Stimulated activated CD8-positive, alpha-beta memory T cell treated with anti-CD3 and anti-CD28 coated beads, Interleukin-4, amount 100 ng/mL, for 48 hours (primary cell): ENCODE measurements at regions not wholly inside any gene's neighbourhood (a gene's known extent, or its start where the extent isn't known, plus 50 kb on each side); places are given as distances from the start of the nearest gene placed in this dataset.

Experiments used
- DNase-seq: peaks from one replicate; pipeline ENCODE4 v3.0.0-alpha.2; 2020

DNA sequence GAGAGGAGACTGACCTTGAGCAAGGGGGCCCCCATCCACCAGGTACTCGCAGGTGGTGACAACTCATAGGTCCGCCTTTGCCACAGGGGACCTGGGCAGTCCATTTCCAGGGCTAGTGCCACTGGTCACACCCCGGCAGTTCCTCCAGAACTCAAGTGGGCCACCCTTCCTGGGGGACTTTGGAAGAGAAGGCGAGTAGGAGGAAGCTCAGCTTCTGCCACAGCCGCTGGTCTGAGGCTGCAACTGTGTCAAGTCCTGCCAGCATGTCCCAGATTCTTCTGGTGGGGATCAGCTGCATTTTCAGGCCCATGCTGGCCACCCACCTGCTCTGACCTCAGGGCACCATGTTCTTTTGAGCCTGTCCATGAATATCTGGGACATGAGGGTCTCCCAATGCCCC lies 423.9 kb upstream of the MYT1L start:
- DNase-seq: no peak

DNA sequence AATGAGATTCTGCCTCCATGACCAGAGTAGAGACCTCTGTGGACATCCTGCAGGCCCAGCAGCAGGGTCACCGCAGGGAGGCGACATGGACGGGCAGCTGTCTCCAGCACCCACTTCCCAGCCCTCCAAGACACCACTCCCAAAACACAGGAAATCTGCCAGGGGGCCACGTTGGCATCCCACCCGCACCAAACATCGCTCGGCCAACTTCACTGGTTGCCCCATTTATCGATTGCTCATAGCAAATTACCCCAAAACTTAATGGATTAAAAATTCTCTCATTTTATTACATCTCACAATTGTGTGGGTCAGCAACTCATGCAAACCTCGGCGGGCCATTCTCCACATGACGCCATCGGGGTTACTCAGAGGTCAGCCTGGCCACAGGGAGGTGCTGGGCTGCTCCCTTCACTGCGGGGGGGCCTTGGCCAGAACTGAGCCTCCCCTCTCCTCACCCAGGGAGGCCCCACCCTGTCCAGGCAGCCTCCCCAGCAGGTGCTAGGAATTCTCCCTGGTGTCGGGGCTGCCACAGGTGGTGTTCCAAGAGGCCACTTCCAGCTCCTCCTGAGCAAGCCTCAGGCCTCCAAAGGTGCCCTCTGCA lies 420.7 kb upstream of the MYT1L start:
- no peak for DNase-seq

- no peak for DNase-seq
These were observed 420.0 kb upstream of the MYT1L start for GRCh38 chr2:2750867-2751714.

GRCh38 chr2:2749206-2749598 lies 418.1 kb upstream of the MYT1L start:
- DNase-seq: no peak

DNA sequence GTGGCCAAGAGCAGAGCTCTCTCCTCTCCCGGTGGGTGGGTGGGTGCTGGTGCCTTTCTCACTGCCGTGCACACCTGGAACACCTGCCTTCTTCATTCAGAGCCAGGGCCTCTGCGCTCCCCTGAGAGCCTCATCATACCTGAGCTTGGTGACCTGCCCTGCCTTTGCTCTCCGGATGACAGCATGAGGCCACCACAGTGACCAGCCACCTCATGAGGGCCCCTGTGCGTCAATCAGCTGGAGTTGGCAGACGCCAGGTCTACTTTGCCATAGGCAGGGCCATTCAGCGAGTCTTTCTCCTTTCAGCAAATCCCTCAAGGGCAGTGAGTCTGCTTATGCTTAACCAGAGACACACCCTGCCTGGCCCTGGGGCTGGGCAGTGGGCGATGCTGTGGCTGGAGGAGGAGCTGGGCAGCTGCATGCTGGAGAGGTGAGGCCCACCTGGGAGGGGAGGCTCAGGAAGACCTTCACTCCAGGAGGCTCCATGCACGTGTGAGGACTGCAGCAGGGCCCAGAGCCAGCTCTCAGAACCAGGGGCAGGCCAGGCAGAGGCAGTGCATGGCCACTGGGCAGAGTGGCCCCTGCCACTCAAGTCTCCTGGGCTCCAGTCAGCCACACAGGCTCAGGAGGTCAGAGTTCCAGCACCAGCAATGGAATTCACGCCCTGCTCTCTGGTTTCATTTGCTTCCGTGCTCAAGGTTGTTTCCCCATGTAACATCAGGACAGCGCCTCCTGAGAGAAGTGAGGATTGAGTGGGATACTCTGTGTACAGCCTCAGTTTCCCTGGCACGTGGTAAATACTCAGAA lies 417.5 kb upstream of the MYT1L start:
- no peak for DNase-seq

DNA sequence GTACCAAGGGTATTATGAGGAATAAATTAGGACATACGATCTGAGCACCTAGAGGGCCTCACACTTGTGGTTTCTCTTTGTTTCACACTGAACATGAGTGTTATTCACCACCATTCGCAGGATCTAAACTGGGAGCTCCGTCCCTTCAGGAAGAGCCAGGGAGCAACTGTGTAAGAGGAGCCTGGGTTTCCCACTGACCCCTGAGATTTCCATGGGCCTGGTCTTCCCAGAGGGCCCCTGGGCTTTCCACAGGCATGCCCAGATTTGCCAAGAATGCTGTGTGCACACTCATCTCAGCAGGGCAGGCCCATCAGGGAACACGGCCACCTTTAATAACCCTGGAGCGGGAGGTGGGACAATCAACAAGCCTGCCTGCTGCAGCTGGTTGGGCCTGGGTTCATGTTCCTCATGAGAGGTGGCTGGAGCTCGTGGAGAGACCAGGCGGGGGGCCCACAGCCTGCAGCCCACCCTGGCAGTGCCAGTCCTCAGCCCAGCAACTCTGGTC lies 416.8 kb upstream of the MYT1L start:
- DNase-seq: no peak

DNA sequence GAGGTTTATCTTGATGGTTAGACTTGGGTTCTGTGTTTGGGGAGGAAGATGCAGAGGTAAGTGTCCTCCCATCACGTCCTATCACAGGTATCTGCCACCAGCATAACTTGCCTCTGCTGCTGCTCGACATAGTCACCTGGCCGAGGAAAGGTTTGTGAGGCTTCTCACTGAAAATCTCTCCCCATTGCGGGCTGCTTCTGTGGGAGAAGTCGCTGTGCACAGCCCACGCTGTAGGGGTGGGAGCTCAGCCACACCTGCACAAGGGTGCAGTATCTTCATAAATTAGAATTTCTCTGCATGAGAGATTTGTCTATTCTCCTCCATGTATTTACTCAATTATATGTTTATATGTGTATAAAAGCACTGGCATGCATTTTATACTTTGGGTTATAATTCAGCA lies 415.7 kb upstream of the MYT1L start:
- no peak for DNase-seq

DNA sequence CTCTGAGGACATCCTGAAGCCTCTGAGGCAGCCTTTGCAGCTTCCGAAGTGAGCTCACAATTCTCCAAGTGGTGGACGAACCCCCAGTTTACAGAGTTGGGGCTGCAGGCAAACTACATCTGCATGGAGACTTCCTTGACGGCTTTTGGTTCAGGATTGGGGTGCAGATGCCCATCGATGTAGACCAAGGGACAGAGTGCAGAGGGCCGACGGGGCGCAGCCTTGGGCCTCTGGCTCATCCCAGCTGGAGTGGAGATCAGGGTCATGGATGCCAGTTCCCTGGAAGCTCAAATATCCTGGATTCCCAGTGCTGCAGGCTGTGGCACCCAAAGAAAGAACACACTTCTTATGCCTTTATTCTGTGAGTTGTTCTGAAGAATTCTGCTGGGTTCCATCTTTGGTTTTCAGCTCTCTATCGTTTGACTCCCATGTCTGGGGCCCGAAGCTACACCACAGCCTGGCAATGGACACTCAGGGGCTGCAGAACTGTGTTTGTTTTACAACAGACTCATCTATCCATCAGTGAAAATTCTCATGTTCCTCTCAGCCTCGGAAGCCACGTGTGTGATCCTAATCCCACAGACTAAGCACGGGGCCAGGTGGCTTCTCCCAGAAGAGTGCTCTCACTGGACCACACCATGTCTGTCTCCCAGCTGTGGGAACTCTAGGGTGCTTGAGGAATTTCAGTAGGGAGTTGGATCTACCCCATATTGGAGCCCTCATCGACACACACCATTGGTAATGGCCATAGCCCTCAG lies 414.1 kb upstream of the MYT1L start:
- no peak for DNase-seq

DNA sequence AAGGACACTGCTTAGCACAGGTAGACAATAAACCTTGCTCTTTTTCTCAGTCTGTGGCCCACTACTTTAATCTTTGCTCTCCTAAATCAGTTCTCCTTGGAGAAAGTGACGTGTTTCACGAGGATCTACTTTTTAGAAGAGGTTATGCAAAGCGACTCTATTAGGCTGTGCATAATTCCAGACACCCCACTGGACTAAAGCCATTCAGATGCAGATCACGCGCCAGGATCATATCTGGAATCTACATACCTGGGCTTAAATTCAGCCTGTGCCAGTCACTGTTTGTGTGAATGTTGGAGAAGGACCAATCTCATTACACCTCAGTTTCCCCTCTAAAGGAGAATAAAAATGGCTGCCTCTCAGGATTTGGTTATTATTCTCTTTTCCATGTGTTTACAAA lies 413.0 kb upstream of the MYT1L start:
- no peak for DNase-seq

DNA sequence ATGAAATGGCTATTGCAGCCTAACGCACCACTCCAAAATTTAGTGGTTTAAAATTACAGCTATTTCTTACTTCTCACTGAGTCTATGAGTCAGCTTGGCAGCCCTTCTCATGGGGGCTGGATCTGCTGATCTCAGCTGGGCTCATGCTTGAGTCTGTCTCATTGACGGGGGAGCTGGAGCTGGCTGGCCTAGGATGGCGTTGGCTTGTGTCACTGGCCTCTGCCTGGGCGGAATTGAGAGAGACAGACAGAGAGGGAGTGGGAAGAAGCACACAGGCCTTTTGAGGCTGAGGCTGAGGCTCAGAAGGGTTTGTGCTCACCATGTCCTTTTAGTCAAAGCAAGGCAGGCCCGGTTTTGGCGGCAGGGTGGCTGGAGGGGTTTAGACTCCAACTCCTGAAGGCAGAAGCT lies 412.1 kb upstream of the MYT1L start:
- DNase-seq: no peak

- no peak for DNase-seq
These were observed 411.7 kb upstream of the MYT1L start for GRCh38 chr2:2742726-2743125.

- DNase-seq: no peak
These were observed 409.2 kb upstream of the MYT1L start for GRCh38 chr2:2740238-2740775.

- no peak for DNase-seq
These were observed 408.2 kb upstream of the MYT1L start for GRCh38 chr2:2739231-2739795.

GRCh38 chr2:2738684-2739083 lies 407.6 kb upstream of the MYT1L start:
- DNase-seq: no peak

DNA sequence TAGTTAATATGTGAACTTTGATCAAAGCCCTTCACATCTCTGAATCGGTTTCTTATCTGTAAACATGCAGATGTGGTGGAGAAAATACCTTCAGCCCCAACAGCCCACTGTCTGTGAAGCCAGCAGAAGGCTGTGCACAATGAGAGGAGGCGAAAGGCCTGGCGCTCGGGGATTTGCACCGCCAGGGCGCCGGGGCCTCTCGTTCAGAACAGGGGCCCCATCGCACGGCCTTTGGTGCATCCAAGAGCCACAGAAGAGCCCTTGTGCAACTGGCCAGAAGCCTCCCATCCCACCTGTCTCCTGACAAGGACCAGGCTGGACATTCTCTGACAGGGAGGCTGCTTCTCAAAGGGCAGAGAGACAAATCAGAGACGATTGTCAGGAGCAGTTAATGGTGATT lies 407.2 kb upstream of the MYT1L start:
- DNase-seq: no peak

DNA sequence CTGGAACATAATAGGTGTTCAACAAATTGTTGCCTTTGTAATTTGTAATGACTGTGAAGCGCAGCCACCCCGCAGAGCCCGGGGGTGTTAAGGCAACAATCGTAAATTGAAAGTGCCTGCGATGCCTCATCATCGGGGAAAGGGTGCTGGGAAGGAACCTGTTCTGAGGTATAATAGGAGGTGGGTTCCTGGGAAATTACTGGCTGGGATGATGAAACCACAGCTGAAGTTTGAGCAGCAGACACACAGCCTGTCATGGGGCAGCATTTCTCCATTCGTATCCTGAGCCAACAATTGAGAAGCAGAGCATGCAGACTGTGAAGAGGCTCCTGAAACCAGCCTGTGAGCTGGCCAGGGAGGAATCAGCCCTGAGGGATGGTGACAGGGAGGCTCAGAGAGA lies 404.0 kb upstream of the MYT1L start:
- DNase-seq: no peak

GRCh38 chr2:2734308-2734707 lies 403.2 kb upstream of the MYT1L start:
- no peak for DNase-seq

DNA sequence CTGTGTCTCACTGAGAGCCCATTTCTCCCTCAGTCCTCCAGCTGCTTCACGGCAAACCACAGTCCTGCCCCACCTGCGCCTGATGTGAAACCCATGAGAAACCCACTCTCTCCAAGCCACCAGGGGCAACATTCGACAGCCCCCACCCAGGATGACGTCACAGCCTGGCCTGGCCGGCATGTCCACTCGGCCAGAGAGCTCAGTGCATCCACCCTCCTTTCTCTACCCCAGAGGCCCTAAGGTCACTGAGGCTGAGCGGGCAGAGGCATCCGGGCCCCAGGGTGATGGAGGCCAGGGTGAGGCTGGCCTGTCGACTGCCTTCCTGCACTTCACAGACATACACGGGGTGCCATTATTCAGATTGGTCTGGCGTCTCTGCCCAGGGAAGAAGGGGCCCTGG lies 402.7 kb upstream of the MYT1L start:
- no peak for DNase-seq

DNA sequence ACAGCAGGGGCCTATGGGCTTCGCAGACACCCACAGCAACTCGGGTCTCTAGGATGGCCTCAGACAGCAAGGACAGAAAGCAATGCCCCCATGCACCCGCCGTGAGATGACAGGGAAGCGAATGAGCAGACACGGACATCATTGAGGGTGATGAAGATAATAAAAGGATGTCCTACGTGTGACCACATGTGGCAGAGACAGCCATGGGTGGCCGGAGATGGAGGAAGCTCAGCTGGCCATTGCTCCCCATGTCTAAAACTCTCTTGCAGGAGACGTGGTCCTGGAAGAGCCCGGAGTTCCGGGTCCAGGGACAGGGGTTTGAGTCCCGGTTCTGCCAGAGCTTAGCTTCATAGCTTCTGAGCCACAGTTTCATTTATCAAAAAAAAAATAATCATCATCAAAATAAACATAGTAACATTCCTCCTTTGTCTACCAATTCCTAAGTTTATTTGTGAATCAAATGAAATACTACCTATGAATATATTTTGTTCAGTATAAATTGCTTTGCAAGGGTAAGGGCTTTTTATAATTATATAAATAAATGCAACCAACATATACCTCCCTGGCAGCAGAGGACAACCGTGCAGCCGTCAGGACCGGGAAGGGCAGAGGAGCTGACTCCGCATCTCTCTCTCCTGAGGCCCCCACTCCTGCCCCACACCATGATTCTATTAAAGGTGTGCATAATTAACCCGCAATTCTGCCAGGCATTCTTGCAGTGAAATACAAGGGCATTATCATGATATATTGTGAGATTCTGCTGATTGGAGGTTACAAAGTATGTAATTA lies 401.4 kb upstream of the MYT1L start:
- no peak for DNase-seq

DNA sequence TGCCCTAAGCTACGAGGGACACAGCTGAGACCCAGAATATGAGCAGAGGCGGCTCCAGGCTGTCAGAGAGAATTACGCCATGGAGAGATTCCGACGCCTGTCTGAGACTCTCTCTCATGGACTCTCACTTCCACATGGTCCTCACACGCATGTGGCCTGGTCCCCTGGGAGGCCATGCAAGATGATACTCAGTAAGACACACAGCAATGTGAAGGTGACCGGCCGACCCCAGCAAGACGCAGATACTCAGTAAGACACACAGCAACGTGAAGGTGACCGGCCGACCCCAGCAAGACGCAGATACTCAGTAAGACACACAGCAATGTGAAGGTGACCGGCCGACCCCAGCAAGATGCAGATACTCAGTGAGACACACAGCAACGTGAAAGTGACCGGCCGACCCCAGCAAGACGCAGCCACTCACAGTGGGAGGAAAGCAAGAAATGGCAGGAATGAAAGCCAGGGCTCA lies 400.8 kb upstream of the MYT1L start:
- DNase-seq: no peak

DNA sequence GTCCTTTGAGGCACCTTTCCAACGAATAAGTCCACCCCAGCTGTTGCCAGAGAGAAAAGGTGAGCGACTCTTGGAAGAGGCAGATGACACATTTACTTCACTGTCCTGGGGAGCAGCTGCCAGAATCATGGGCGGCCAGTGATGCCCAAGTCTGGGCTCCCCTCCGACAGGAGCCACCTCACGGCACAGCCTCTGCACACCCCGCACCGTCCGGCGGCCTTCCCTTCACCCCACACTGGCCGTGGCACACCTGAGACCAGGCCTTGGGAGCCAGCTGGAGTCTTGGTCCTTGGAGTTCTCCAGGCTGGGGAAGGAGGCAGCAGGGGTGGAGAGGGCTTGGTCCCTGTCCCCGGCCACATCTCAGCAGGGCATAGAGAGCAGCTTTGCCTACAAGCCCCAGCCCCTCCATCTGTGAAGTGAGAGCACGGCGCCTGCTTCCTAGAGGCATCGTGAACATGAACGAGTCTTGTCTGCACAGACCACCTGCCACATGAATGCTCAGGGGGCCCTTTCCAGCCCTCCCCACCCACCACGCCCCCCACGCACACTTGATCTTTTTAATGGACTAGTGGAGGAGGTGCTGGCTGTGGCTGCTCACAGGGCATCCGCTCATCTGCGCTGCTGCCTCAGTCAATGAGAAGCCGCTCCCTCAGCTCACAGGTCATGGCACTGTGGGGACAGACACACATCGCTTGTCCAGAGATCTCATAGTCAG lies 400.2 kb upstream of the MYT1L start:
- DNase-seq: no peak
